ENCODE measurements at regions not wholly inside any gene's neighbourhood (a gene's known extent, or its start where the extent isn't known, plus 50 kb on each side); places are given as distances from the start of the nearest gene placed in this dataset.
"Not testable (repeated sequence)": the region's sequence is repeated elsewhere in the genome, so short reads cannot be mapped to it uniquely, and the experiment has no call there.

DNA sequence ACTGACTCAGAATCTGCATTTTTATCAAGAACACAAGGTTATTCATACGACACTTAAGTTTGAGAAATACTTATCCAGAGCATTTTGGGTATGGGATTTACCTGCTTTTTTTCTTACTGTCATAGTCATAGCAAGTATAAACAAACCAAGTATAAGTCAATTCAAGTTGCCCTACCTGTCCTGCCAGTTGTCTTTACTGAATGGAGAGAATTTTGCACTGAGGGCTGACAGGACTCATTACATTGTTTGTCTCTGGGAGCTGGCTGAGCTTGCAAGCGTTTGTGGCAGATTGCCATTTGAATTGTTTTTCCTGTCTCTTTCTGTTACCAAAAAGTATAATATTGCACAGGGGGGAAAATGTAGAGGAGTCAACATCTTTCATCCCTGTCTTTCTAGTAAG is 278.9 kb upstream of the MAGEC2 start:
- no peak for DNase-seq

DNA sequence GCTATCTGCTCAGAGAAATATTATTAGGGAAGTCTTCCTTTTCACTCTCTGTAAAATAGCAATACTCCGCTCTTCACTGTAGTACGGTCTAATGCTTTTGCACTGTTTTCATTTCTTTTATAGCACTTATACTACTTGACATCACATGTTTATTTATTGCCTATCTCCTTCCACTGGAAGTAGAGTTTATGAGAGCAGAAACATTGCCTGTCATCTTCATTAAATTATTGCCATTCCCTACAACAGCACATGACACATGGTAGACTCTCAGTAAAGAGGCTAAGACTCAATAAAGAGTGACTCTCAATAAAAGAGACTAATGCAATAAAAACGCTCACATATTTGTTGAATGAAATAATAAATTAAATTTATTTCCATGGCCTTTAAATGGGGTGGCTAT is 241.3 kb upstream of the MAGEC2 start:
- DNase-seq = no peak

DNA sequence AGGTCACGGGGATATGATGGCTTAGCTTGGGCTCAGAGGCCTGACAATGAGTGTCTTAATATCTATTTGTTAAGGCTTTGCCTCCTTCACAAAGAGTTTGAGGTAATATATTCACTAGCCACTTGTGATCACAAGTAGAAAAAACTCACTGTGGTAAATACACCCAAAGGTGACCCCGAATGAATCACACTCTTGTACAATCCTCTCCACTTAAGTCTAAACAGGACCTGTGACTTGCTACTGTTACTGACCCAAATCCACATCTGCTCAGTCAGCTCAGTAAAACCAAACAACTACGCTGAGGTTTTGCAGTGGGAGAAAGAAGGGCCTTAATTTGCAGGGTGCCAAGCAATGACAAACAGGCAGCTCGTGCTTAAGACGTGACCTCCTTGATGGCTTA is 223.8 kb upstream of the MAGEC2 start:
- DNase-seq = no peak

DNA sequence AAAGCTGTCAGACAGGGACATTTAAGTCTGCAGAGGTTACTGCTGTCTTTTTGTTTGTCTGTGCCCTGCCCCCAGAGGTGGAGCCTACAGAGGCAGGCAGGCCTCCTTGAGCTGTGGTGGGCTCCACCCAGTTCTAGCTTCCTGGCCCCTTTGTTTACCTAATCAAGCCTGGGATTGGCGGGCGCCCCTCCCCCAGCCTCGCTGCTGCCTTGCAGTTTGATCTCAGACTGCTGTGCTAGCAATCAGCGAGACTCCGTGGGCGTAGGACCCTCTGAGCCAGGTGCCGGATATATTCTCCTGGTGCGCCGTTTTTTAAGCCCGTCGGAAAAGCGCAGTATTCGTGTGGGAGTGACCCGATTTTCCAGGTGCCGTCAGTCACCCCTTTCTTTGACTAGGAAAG is 185.9 kb upstream of the MAGEC2 start:
- not testable (repeated sequence) for DNase-seq

DNA sequence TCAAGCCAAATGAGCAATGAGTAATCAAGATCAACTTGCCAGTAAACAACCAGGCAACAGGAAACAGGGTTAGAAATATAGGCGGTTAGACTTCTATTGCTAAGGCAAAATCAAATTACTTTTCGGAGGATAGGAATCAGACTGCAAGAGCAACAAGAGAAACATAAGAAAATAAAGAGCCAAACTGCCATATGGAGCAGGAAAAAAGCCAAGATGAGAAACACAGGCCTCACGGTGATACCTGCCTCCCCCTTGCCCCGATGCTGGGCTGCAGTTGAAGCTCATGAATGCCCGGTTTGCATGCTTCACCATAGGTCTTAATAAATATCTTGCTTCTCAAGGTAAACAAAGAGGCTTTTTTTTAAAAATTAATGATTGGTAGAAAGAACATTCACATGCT is 158.4 kb upstream of the MAGEC2 start:
- DNase-seq = no peak

DNA sequence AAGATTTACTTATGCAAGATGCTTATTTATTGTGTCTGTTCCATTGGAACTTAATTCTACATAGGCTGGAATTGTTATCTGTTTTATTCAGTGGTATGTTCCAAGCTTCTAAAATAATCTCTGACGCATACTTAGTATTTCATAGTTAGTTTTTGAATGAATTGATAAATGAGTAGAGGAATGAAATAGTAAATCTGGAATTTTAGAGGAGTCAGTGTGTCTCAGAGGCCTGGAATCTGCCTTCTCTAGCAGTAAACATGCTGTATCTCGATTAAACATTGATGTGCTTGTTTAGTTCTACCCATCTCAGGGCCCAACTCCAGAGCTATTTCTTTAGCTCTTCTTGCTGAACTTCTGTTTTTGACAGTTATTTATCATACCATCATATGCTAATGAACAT is 154.2 kb upstream of the MAGEC2 start:
- DNase-seq = no peak

DNA sequence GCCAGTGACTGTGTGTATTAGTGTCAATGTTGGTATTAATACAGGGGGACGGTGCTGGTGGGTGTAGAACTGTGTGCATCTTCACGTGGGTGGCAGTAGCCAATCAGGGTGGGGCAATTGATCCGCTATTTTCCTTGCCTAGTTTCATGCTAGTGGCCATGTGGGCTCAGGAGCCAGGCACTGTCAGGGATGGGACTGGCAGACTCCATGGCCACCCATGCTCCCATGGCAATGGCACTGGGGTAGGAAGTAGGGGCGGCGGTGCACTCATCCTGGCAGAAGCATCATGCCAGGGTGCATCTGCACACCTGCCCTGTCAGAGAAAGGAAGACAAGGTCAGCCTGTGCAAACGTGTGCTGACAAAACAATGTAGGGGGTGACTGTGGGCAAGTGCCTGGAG is 122.1 kb upstream of the MAGEC2 start:
- DNase-seq = no peak

DNA sequence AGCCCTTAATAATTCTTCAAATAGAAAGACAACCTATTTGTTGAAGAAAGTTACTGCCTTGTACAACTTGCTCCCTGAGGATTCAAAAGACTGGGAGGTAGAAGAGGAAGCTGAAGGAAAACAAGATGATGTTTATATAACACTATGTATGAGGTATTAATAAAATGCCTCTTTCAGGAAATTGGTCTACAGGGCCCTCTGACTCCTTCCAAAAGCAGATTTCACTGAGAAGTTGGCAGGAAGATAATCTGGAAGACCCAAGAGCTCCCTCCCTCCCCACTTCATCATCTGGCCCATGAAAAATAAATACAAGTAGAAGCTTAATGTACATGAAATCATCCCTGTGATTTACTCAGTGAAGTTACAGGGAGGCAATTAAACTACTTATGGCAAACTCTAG is 107.5 kb upstream of the MAGEC2 start:
- DNase-seq = no peak

DNA sequence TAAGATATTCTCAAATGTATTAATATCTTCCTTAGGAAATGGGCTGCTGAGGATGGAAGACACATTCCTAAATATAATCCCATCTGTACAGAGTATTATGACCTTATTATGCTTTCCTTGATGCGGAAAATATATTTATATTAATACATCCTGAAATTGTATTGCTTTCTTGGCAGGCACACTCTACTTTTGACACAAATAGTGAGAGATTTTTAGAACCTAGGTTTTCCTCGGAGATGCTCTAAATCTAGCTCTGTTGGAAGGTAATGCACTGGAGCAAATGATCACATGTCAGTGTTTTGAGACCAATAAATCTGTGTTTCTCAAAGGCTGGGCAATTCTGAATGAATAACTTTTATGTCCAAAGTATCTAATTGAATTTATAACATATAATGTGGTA is 94.3 kb upstream of the MAGEC2 start:
- DNase-seq = no peak

DNA sequence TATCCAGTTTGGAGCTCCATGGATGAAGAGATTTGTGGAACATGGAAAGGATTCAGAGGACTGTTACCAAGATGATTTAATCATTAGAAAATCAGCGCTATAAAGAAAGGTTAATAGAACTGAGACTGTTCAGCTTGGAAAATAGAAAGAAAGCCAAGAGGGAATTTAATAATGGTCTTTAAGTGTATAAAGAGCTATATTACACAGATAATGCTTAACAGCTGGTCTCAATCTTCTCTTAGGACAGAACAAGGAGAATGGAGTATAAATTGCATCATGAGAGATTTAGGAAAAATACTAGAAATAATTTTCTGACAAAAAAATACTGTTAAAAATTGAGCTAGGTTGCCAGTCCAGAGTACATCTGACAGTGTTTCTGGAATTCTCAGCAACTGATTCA is 91.3 kb upstream of the MAGEC2 start:
- no peak for DNase-seq

DNA sequence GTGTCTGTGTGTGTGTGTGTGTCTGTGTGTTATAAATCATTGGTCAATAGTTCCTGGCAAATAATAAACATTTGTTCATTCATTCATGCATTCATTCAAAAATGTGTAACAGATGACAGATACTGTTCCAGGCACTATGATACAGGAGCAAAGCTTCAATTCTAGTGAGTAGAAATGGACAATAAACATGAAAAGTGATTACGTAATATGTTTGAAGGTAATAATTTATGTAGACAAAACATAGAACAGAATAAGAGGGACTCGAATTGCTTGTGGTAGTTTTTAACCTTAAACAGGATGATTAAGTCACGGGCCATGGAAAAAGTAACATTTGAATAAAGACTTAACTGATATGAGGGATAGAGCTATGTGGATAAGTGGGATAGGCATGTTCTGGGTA is 90.1 kb upstream of the MAGEC2 start:
- DNase-seq = no peak

DNA sequence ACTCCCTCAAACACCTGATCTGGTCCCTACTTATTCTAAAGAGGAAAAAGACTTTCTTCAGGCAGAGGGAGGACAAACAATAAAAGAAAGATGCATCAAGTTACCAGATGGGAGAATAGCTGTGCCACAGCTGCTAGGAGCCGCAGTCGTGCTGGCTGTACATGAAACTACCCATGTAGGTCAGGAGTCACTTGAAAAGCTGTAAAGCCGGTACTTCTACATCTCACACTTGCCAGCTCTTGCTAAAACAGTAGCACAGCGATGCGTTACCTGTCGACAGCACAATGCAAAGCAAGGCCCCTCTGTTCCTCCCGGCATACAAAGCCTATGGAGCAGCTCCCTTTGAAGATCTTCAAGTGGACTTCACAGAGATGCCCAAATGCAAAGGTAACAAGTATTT is 65.1 kb upstream of the MAGEC2 start:
- DNase-seq = not testable (repeated sequence)

DNA sequence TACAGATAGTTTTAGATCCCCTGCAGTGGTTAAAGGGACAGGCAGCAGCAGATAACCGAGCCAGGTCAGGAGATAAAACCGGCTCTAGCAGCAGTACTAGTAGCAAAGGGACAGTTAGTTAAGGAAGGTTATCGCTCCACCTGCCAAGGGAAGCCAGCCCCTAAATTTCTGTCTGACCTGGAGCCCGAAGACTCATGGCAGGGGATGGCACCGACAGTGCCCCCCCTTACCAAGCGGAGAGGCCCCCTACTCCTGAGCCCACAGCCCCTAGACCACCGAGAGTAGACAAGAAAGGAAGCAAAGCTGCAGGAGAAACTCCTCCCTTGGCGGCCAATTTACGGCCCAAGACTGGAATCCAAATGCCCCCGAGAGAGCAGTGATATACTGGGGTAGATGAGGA is 61.3 kb upstream of the MAGEC2 start:
- DNase-seq = no peak

DNA sequence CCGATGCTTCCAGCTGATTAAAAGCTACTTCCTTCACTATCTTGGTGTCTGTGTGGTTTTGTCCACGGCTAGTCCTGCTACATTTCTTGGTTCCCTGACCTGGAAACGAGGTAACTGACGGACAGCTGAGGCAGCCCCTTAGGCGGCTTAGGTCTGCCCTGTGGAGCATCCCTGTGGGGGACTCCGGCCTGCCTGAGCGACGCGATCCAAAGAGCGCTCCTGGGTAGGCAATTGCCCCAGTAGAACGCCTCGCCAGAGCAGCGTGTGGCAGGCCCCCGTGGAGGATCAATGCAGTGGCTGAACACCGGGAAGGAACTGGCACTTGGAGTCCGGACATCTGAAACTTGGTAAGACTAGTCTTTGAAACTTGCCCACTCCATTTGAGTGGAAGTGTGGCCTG is 60.5 kb upstream of the MAGEC2 start:
- DNase-seq = not testable (repeated sequence)

DNA sequence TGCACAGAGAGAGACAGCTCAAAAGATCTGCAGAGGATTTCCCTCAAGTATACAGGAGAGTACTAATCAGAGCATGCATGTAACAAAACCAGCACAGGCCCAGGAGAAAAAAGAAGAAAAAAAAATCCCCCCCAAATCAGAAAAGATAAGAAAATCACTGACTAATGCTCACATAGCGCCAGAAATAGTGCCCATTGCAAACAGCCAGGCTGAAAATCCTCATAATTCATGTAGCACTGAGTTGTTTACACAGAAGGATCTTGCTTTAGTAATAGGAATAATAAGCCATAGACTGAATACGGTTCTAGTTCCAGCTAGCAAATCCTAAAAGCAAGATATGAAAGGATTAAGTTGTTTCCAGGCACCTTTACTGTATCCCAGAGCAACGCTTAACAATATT is 51.8 kb upstream of the MAGEC2 start:
- DNase-seq = no peak

All from NCI-H69 (cell line).